Effector CD4-positive, alpha-beta T cell (primary cell): ENCODE measurements at regions not wholly inside any gene's neighbourhood (a gene's known extent, or its start where the extent isn't known, plus 50 kb on each side); places are given as distances from the start of the nearest gene placed in this dataset.
"Not testable (repeated sequence)": the region's sequence is repeated elsewhere in the genome, so short reads cannot be mapped to it uniquely, and the experiment has no call there.

ENCODE experiments used
- DNase-seq: peaks from one replicate; pipeline ENCODE4 v3.0.0-alpha.2; 2020

GRCh38 chrX:69431420-69431819 lies 72.7 kb upstream of the NALF2 start:
- no peak for DNase-seq

DNA sequence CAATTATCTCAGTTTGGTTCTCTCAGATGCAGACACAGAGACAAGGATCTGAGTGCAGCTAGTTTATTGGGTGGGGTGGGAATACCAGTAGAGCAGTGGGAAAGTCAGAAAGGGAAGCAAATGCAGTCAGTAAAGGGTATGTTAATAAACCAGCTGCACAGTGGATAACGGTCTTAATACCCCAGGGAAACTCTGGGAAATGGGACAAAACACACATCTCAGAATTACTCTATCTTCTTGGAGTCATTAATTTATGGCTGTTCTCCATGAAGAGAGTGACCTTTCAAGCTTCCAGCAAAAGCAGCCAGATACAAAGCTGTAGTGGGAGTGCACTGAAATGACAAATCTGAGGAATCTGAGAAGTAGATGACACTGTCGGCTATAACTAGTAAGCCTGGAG lies 73.3 kb upstream of the NALF2 start:
- DNase-seq = no peak

DNA sequence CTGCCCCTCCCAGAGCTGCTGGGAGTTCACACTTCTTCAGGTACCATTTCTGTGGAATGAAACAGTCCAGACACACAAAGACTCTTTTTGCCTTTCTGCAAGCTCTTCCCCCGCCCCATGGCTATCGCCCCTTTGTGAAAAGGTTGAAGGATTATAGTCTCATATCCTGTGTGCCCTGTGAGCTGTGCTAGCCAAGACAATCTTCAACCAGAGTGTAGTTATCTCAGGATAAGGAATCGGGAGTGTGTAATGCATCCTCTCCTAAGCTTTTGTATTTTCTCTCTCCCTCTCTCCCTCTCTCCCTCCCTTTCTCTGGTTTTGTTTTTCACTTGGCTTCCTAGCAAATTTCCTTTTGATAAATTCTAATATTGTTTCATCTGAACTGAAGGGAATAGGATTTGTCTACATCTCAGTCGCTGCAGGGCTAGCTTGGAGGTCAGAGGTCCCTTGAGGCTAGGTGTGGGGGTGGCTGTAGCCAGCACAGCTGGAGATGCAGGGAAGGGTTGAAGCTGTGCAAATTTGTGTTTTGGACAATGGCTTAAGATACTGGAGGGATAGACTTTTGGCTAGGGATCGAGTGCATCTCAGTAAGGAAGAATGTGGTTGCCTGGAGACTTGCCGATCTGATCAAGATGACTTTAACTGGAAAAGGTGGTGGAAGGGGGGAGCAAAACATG lies 74.6 kb upstream of the NALF2 start:
- DNase-seq = no peak

- DNase-seq = no peak
These were observed 75.9 kb upstream of the NALF2 start for GRCh38 chrX:69428216-69428615.

DNA sequence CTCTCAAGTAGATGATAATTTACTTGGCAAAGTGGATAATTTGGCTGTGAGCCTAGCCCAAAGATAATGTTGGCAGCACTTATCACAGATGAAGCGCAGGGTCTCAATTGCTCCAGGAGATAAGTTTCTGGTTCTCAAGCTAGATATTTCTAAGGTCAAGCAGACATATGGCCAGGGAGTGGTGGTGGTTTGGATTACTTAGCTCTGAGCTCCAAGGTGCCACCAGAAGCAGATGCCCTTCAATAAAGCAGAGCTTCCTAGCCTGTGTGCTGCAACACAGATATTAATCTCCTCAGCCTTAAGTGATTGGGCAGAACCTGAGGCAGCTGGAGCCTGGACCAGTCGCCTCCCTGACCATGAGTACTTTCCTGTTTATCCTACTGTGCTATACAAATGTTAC lies 79.2 kb upstream of the NALF2 start:
- no peak for DNase-seq

GRCh38 chrX:69424161-69424560 lies 80.0 kb upstream of the NALF2 start:
- no peak for DNase-seq

DNA sequence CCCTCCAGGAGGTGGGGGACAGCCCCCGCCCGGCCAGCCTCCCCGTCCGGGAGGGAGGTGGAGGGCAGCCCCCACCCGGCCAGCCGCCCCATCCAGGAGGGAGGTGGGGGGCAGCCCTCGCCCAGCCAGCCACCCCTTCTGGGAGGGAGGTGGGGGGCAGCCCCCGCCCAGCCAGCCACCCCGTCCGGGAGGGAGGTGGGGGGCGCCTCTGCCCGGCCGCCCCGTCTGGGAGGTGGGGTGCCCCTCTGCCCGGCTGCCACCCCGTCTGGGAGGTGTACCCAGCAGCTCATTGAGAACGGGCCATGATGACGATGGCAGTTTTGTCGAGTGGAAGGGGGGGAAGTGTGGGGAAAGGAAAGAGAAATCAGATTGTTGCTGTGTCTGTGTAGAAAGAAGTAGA lies 81.9 kb upstream of the NALF2 start:
- not testable (repeated sequence) for DNase-seq

- DNase-seq = no peak
These were observed 88.4 kb upstream of the NALF2 start for GRCh38 chrX:69415698-69416097.

- DNase-seq = no peak
These were observed 91.5 kb upstream of the NALF2 start for GRCh38 chrX:69412661-69413060.

GRCh38 chrX:69398881-69399280 lies 105.2 kb upstream of the NALF2 start:
- no peak for DNase-seq

GRCh38 chrX:69396916-69397315 lies 107.2 kb upstream of the NALF2 start:
- no peak for DNase-seq

- DNase-seq = no peak
These were observed 108.8 kb upstream of the NALF2 start for GRCh38 chrX:69395306-69395705.

GRCh38 chrX:69389101-69389501 lies 115.0 kb upstream of the NALF2 start:
- DNase-seq = no peak

GRCh38 chrX:69388526-69388925 lies 115.6 kb upstream of the NALF2 start:
- no peak for DNase-seq

- DNase-seq = peak; percentile 18
These were observed 116.3 kb upstream of the NALF2 start for GRCh38 chrX:69387567-69388487.

DNA sequence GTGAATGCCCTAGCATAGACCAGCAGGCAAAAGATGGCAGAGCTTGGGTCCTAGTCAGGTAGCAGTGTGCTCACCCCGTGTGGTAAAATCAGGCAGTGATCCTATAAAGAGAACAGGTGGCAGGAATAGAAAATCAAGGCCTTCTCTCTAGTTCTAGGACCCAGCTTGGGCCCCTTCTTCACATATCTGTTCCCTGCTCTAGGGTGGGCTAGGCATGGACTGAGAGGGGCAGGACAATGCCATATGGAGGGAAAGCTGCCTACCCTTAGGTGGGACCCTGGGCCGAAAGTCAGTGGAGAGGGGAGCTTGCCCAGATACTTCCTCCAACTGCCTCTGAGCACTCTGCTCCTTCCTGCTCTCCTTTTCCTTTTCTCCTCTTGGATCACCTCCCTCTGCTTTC lies 117.4 kb upstream of the NALF2 start:
- no peak for DNase-seq

GRCh38 chrX:69379412-69379811 lies 124.7 kb upstream of the NALF2 start:
- DNase-seq = no peak

DNA sequence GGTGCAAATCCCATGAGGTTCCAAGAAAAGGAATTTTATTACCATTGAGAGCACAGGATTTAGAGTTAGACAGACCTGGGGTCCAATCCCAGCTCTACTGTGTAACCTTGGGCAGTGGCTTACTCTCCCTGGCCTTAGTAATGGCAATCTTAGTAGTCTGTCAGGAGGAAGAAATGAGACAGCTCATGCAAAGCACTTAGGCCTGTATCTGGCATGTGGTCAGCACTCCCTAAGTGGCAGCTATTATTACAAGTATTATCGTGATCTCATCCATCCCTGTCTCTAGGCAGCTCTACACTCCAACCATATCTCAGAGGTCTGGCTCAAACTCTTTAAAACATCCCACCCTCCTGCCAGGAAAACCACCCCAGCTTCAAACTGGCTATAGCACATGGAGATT lies 129.6 kb upstream of the NALF2 start:
- no peak for DNase-seq

- no peak for DNase-seq
These were observed 131.7 kb upstream of the NALF2 start for GRCh38 chrX:69372435-69372834.

DNA sequence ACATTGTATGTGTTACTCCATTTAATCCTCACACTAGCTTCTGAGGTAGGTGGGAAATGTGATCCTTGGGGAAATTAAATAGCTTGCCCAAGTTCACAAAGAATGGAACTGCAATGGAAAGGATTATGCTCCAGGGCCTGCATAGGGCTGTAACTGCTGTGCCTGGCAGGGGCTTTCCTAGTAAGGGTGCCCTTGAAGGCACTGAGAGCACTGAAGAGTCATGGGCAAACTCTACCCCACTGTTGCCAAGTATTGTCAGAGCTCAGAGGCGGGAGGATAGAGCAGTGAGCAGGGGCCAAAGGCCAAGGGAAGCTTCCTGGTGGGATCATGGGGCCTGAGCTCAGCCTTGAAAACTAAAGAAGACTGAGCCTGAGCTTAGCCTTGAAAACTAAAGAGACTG lies 133.0 kb upstream of the NALF2 start:
- no peak for DNase-seq

DNA sequence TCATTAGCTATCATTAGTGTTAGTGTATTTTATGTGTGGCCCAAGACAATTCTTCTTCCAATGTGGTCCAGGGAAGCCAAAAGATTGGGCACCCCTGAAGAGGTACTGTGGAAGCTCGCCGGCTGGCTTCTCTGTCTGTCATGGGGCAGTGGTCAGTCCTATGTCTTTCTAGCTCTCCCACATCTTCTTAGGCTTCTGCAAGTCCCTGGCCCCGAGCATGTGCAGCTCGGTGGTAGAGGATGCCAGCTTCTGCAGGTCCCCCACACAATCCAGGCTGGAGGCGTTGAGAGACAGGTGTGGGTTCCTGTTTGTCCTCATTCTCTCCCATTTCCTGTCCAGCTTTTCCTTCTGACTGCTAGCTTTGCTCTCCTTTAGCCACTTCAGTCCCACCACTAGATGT lies 134.1 kb upstream of the NALF2 start:
- DNase-seq = no peak

DNA sequence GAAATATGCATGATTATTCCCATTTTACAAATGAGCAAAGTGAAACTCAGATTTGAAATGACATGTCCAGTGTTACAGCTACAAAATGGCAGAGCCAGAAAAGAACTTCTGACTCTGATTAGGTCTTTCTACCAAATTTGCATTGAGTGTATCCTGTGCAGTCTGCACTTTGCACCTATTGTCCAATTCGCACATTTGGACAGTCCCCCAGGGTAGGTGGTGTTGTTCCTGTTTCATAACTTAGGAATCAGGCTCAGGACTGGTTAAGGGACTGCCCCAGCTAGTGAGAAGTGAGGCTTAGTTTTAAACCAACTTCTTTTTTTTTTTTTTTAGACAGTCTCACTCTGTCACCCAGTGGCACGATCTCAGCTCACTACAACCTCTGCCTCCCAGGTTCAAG lies 137.9 kb upstream of the NALF2 start:
- DNase-seq = no peak

DNA sequence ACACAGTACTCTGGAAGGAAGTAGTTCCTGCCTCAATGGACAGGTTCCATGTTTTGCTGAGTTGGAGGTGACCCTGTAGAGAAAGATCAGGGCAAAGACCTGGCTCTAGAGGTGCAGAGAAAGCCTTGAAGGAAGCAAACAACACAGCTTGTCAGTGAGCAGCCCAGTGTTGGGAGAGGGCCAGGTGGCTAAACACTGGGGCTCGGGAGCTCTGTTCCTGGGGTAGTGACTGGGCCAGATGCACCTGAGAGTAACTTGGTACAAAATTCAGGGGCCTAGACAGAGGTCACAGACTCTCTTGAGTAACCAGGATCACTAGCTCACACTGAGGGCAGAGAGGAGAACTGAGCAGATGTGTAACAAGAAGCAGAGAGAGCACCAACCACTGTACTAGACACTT lies 138.4 kb upstream of the NALF2 start:
- no peak for DNase-seq

GRCh38 chrX:69365349-69365748 lies 138.8 kb upstream of the NALF2 start:
- no peak for DNase-seq
